GM12878 (cell line): ENCODE measurements at regions not wholly inside any gene's neighbourhood (a gene's known extent, or its start where the extent isn't known, plus 50 kb on each side); places are given as distances from the start of the nearest gene placed in this dataset.

Experiments used
- BCL11A ChIP-seq: IDR thresholded peaks from 2 replicates; pipeline ENCODE4 v1.6.1; 2011; ENCODE audit warnings: low read depth, low read length
- GABPA ChIP-seq: IDR thresholded peaks from 2 replicates; pipeline ENCODE4 v1.6.1; 2014; ENCODE audit warnings: antibody characterized with exemption, low read depth, mild to moderate bottlenecking, inconsistent platforms
- IKZF2 ChIP-seq, 2 experiments: fragments of 450-650 bp; IDR thresholded peaks; 2 replicates each; pipeline ENCODE4 v1.6.1; 2017; ENCODE audit warnings: mild to moderate bottlenecking in 2 of 2, moderate library complexity in 2 of 2
- JUND ChIP-seq: IDR thresholded peaks from 2 replicates; pipeline ENCODE4 v1.6.1; 2012; ENCODE audit warnings: low read depth, mild to moderate bottlenecking, low read length, improper control_type of control experiment, moderate library complexity
- MEF2A ChIP-seq: IDR thresholded peaks from 2 replicates; pipeline ENCODE4 v1.6.1; 2011; ENCODE audit warnings: low read depth, mild to moderate bottlenecking, low read length, moderate library complexity; ENCODE audit not compliant: insufficient read depth
- RAD21 ChIP-seq: IDR thresholded peaks from 2 replicates; pipeline ENCODE4 v1.6.1; 2011; ENCODE audit warnings: mild to moderate bottlenecking, low read depth, low read length, moderate library complexity; ENCODE audit not compliant: insufficient read depth
- RFX5 ChIP-seq: IDR thresholded peaks from 2 replicates; pipeline ENCODE4 v1.6.1; 2011; ENCODE audit warnings: low read depth, low read length, improper control_type of control experiment
- SREBF1 ChIP-seq: IDR thresholded peaks from 2 replicates; pipeline ENCODE4 v1.6.1; 2012; ENCODE audit warnings: mild to moderate bottlenecking, low read length
- WRNIP1 ChIP-seq: IDR thresholded peaks from 2 replicates; pipeline ENCODE4 v1.6.1; 2011; ENCODE audit warnings: low read depth, low read length, improper control_type of control experiment, borderline replicate concordance
- ZSCAN29 ChIP-seq: fragments of 450-650 bp; IDR thresholded peaks from 2 replicates; pipeline ENCODE4 v1.6.1; 2017; ENCODE audit warnings: mild to moderate bottlenecking, moderate library complexity
- TF ChIP-seq, protein P1 (sequence below): fragments of 450-650 bp; formaldehyde crosslinking; IDR thresholded peaks from 2 replicates; pipeline ENCODE4 v1.4.0; 2022; ENCODE audit warnings: mild to moderate bottlenecking, moderate library complexity
- TF ChIP-seq, protein P2 (sequence below): fragments of 450-650 bp; IDR thresholded peaks from 2 replicates; pipeline ENCODE4 v1.6.1; 2017; ENCODE audit warnings: mild to moderate bottlenecking, moderate library complexity
- TF ChIP-seq, protein P3 (sequence below): fragments of 450-650 bp; IDR thresholded peaks from 2 replicates; pipeline ENCODE4 v1.6.1; 2017; ENCODE audit warnings: mild to moderate bottlenecking

DNA sequence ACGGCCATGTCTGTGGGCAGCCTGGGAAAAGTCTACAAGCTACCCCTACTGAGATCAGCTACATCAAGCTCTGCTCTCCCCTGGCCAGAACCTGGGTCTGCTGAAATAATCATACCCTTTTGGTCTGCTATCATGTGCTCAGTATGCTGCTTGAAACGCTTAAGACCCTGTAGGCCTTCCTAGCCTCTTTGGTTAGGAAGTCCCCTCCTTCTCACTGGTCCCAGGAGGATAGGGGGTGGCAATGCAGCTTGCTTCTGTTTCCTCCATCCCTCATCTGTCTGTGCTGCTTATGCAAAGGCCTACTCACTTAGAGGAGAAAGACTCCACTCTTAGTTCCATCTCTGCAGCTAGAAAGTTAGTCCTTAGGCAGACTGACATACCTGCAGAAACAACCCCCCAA, 118.2 kb upstream of the RASGRP1 start (continued):
- TF ChIP-seq, protein P1, sequence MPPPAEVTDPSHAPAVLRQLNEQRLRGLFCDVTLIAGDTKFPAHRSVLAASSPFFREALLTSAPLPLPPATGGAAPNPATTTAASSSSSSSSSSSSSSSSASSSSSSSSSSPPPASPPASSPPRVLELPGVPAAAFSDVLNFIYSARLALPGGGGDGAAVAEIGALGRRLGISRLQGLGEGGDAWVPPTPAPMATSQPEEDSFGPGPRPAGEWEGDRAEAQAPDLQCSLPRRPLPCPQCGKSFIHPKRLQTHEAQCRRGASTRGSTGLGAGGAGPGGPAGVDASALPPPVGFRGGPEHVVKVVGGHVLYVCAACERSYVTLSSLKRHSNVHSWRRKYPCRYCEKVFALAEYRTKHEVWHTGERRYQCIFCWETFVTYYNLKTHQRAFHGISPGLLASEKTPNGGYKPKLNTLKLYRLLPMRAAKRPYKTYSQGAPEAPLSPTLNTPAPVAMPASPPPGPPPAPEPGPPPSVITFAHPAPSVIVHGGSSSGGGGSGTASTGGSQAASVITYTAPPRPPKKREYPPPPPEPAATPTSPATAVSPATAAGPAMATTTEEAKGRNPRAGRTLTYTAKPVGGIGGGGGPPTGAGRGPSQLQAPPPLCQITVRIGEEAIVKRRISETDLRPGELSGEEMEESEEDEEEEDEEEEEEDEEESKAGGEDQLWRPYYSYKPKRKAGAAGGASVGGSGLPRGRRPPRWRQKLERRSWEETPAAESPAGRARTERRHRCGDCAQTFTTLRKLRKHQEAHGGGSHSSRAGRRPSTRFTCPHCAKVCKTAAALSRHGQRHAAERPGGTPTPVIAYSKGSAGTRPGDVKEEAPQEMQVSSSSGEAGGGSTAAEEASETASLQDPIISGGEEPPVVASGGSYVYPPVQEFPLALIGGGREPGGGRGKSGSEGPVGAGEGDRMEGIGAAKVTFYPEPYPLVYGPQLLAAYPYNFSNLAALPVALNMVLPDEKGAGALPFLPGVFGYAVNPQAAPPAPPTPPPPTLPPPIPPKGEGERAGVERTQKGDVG (CRISPR knock-in tag), result no peak
- TF ChIP-seq, protein P2, sequence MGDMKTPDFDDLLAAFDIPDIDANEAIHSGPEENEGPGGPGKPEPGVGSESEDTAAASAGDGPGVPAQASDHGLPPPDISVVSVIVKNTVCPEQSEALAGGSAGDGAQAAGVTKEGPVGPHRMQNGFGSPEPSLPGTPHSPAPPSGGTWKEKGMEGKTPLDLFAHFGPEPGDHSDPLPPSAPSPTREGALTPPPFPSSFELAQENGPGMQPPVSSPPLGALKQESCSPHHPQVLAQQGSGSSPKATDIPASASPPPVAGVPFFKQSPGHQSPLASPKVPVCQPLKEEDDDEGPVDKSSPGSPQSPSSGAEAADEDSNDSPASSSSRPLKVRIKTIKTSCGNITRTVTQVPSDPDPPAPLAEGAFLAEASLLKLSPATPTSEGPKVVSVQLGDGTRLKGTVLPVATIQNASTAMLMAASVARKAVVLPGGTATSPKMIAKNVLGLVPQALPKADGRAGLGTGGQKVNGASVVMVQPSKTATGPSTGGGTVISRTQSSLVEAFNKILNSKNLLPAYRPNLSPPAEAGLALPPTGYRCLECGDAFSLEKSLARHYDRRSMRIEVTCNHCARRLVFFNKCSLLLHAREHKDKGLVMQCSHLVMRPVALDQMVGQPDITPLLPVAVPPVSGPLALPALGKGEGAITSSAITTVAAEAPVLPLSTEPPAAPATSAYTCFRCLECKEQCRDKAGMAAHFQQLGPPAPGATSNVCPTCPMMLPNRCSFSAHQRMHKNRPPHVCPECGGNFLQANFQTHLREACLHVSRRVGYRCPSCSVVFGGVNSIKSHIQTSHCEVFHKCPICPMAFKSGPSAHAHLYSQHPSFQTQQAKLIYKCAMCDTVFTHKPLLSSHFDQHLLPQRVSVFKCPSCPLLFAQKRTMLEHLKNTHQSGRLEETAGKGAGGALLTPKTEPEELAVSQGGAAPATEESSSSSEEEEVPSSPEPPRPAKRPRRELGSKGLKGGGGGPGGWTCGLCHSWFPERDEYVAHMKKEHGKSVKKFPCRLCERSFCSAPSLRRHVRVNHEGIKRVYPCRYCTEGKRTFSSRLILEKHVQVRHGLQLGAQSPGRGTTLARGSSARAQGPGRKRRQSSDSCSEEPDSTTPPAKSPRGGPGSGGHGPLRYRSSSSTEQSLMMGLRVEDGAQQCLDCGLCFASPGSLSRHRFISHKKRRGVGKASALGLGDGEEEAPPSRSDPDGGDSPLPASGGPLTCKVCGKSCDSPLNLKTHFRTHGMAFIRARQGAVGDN, result peak; percentile 85
- no peak for TF ChIP-seq RAD21
- TF ChIP-seq, protein P3, sequence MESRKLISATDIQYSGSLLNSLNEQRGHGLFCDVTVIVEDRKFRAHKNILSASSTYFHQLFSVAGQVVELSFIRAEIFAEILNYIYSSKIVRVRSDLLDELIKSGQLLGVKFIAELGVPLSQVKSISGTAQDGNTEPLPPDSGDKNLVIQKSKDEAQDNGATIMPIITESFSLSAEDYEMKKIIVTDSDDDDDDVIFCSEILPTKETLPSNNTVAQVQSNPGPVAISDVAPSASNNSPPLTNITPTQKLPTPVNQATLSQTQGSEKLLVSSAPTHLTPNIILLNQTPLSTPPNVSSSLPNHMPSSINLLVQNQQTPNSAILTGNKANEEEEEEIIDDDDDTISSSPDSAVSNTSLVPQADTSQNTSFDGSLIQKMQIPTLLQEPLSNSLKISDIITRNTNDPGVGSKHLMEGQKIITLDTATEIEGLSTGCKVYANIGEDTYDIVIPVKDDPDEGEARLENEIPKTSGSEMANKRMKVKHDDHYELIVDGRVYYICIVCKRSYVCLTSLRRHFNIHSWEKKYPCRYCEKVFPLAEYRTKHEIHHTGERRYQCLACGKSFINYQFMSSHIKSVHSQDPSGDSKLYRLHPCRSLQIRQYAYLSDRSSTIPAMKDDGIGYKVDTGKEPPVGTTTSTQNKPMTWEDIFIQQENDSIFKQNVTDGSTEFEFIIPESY, result no peak
- no peak for TF ChIP-seq JUND
- no peak for TF ChIP-seq RFX5
- TF ChIP-seq ZSCAN29, result no peak
- no peak for TF ChIP-seq MEF2A
- no peak for TF ChIP-seq WRNIP1
- TF ChIP-seq SREBF1, result no peak
- TF ChIP-seq IKZF2 (IDR thresholded peaks at IDR 0.05), result no peak
- TF ChIP-seq BCL11A, result no peak
- no peak for TF ChIP-seq GABPA
- TF ChIP-seq, all 136 proteins: peak for 4
